GM18499 (cell line): ENCODE measurements at regions not wholly inside any gene's neighbourhood (a gene's known extent, or its start where the extent isn't known, plus 50 kb on each side); places are given as distances from the start of the nearest gene placed in this dataset.

ENCODE experiments used
- ATAC-seq: cut with Tn5 transposase; IDR thresholded peaks from one replicate; pipeline ENCODE4 v1.9.1; 2021; ENCODE audit warnings: moderate number of reproducible peaks; ENCODE audit not compliant: insufficient read depth, unreplicated experiment

DNA sequence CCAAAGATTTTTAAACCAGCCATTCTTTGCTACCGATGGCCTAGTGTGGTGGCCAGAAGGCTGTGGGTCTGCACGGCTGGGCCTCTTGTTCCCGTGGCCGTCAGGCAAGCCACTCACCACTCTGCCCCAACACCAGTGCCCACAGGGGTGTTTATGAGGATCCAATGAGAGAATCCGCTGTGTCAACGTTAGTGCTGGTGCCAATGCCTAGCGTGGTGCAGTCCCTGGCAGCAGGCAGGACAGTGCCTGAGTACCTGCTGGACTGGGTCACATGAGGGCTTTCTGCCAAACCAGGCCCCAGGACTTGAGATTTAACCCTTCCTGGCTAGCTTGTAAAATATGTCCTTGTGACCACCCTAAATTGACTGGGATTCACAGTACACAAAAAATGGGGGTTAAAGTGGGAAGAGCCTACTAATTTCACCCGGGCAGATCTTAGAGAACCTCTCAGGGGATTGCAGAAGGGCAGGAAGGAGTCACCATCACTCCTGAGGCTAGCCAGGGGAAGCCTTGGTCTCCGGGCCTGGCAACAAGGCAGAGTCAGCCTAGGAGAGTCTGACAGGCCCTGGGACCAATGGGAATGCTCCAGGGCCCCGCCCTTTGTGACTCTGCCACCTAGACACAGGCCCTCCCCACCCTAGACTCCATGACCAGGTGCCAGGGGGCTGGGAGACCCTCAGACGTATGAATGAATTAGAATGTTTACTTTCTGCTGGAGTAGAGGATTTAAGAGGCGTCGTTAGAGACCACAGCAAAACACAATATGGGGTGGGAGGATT is 63.2 kb upstream of the FSTL4 start:
- ATAC-seq: no peak

GRCh38 chr5:133670336-133670735 is 58.0 kb upstream of the FSTL4 start:
- ATAC-seq: no peak

DNA sequence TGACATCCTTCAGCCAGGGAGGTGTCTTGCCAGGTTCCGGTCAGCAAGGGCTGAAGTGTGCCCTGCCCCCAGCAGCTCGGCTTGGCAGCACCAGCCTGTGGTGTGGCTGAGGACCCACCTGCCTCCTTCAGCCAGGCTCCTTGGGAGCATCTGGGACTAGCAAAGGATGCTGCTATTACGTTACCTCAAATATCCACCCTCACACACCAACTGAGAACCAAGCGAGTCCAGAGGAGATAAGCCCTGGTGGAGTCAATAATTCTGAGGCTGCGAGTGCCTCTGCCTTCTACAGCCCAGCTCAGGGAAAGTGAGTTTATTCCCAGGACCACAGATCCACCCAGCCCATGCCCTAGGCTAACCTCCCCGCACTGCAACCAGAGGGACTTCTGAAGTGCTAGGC is 57.1 kb upstream of the FSTL4 start:
- ATAC-seq: no peak

DNA sequence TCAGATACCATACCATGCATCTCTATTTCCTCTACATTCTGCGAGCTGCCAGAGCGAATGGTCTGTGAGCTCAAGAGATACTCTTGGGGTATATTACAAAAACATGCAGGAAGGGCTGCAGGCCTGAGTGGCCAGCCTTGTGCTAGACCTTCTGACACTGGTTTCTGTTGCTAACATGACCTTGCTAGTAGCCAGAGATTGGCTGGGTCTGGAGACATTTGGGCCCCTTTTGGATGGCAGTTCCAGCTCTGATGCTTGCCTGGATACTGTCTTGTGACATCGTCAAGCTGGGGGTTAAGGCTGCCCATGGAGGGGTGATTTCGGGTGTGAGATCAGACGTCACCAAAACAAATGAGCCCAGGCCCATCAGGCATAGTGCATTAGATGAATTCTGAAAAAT is 56.1 kb upstream of the FSTL4 start:
- ATAC-seq: no peak

DNA sequence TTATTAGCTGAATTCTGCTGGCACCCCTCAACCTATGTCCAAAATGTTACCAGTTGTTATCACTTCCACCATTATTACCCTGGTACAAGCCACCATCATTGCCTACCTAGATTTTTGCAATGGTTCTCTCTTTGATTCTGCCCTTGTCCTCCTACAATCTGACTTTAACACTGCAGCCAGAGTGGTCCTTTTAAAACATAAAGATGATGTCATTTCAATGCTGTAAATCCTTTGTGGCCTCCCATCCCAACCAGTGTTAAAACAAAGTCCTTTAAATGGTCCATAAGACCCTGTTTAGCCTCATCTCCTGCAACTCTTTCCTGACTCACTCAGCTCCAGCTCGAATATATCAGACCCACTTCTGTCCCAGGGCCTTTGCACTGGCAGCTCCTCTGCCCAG is 54.9 kb upstream of the FSTL4 start:
- ATAC-seq: no peak

GRCh38 chr5:133665571-133665970 is 53.2 kb upstream of the FSTL4 start:
- ATAC-seq: no peak

- no peak for ATAC-seq
Observed at GRCh38 chr5:133664422-133664821, 52.1 kb upstream of the FSTL4 start.

DNA sequence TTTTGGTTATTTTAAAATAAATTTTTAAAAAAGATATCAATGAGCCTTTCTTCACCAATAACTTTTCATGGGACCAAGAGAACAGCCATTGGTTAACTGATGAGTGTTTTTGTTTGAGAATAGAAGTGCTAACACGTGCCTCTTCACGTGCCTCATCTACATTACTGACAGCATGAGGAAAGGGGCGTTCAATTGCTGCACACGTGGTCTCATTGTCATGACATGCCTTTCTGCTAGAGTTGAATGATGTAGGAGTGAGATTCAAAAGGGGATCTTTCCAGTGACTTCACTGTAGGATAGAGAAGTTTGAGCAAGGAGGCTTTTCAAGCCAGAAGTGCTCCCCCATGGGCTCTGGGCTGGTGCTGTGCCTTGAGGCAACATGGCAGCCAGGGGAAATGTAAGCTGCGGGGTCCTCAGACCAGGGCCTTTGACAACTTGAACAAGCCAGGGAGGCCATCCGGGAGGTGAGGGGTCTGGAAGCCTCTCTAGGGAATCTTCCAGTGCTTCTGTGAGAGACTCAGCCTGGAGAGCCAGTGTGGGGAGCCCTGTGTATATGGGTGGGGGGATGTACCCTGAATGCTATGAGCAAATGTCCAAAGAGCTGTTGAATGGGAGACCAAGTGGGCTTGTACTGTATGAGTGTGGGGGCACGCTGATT is 51.2 kb upstream of the FSTL4 start:
- ATAC-seq: no peak

DNA sequence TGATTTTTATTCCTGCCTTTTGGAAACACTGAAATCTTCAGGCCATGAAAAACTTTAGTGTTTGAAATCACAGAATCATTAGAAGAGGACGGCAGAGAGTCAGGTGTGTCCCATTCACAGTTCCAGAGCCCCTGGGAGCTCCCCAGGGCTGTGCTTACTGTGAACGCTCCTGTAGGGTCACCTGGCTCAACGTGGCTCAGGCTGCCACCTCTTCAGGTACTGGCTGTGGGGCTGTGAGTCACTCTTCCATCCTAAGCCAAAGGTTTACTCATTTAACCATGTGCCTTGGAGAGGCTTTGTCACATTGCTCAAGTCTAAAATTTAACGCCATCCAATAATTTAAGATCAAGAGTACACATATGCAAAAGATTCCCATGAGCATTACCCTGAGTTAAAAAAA is 50.2 kb upstream of the FSTL4 start:
- no peak for ATAC-seq
